Sigmoid colon (tissue), 3 donors: ENCODE measurements at regions not wholly inside any gene's neighbourhood (a gene's known extent, or its start where the extent isn't known, plus 50 kb on each side); places are given as distances from the start of the nearest gene placed in this dataset.

Source experiments
- CTCF ChIP-seq, 4 experiments: fragments of 450-650 bp in 3 of 4; fragments of 200-600 bp in 1 of 4; IDR thresholded peaks; one replicate each; pipeline ENCODE4 v1.5.1; 2016 to 2019; ENCODE audit warnings: antibody characterized with exemption in 4 of 4, mild to moderate bottlenecking in 3 of 4, moderate library complexity in 2 of 4
- POLR2A ChIP-seq, 2 donors: fragments of 450-650 bp; IDR thresholded peaks; one replicate each; pipeline ENCODE4 v1.6.1; 2016; ENCODE audit warnings: antibody characterized with exemption in 2 of 2, mild to moderate bottlenecking in 2 of 2, moderate library complexity in 2 of 2

GRCh38 chr4:63787326-63787725 lies 621.9 kb downstream of the TECRL start:
- TF ChIP-seq POLR2A (IDR thresholded peaks at IDR 0.05), result no peak
- TF ChIP-seq CTCF (IDR thresholded peaks at IDR 0.05), result no peak
